NB4 (cell line): ENCODE measurements at regions not wholly inside any gene's neighbourhood (a gene's known extent, or its start where the extent isn't known, plus 50 kb on each side); places are given as distances from the start of the nearest gene placed in this dataset.

Experiments used
- CTCF ChIP-seq: IDR thresholded peaks from one replicate; pipeline ENCODE4 v1.5.1; 2012; ENCODE audit warnings: low read depth, low read length
- MYC ChIP-seq: IDR thresholded peaks from 2 replicates; pipeline ENCODE4 v1.6.1; 2011; ENCODE audit warnings: low read depth, low read length
- TF ChIP-seq, protein P1 (sequence below): IDR thresholded peaks from 2 replicates; pipeline ENCODE4 v1.6.1; 2011; ENCODE audit warnings: low read depth, low read length

GRCh38 chr2:176734868-176735267 lies 465.6 kb downstream of the MTX2 start:
- TF ChIP-seq CTCF (no peak), MYC (no peak)
- TF ChIP-seq, protein P1, sequence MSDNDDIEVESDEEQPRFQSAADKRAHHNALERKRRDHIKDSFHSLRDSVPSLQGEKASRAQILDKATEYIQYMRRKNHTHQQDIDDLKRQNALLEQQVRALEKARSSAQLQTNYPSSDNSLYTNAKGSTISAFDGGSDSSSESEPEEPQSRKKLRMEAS = no peak
